ENCODE measurements at regions not wholly inside any gene's neighbourhood (a gene's known extent, or its start where the extent isn't known, plus 50 kb on each side); places are given as distances from the start of the nearest gene placed in this dataset.
"Not testable (repeated sequence)": the region's sequence is repeated elsewhere in the genome, so short reads cannot be mapped to it uniquely, and the experiment has no call there.

- POLR2A ChIA-PET, result no interaction called here
- ATAC-seq, result no peak
- no peak for DNase-seq
- Mint-ChIP-seq H3K9me3 (ENCODE audit: insufficient read depth) (no peaks in the 10 kb centered on the region), H3K4me1 (ENCODE audit: low read depth) (no peaks in the 10 kb centered on the region), H3K36me3 (ENCODE audit: low read depth) (no peaks in the 10 kb centered on the region), H3K27me3 (ENCODE audit: low read depth) (no peaks in the 10 kb centered on the region), H3K4me3 (no peak overlapping the region), H3K27ac (no peak overlapping the region)
- CTCF ChIA-PET, result no interaction called here
Measured at GRCh38 chrX:34493086-34493485, 164.0 kb downstream of the TMEM47 start.

- Mint-ChIP-seq H3K36me3 (ENCODE audit: low read depth) (no peaks in the 10 kb centered on the region), H3K4me3 (no peak overlapping the region), H3K9me3 (ENCODE audit: insufficient read depth) (no peaks in the 10 kb centered on the region), H3K27me3 (ENCODE audit: low read depth) (no peaks in the 10 kb centered on the region), H3K27ac (no peak overlapping the region), H3K4me1 (ENCODE audit: low read depth) (no peaks in the 10 kb centered on the region)
- POLR2A ChIA-PET, result no interaction called here
- ATAC-seq, result no peak
- CTCF ChIA-PET, result no interaction called here
- no peak for DNase-seq
Measured at GRCh38 chrX:34491126-34491525, 166.0 kb downstream of the TMEM47 start.

GRCh38 chrX:34487364-34487763 is 169.7 kb downstream of the TMEM47 start:
- POLR2A ChIA-PET, result no interaction called here
- H3K4me3 Mint-ChIP-seq, result no peak overlapping the region
- no peaks in the 10 kb centered on the region for H3K9me3 Mint-ChIP-seq (ENCODE audit: insufficient read depth)
- no peaks in the 10 kb centered on the region for H3K27me3 Mint-ChIP-seq (ENCODE audit: low read depth)
- DNase-seq (no peak), ATAC-seq (no peak)
- H3K36me3 Mint-ChIP-seq (ENCODE audit: low read depth), result no peaks in the 10 kb centered on the region
- no peak overlapping the region for H3K27ac Mint-ChIP-seq
- no peaks in the 10 kb centered on the region for H3K4me1 Mint-ChIP-seq (ENCODE audit: low read depth)
- CTCF ChIA-PET, result no interaction called here

- no peaks in the 10 kb centered on the region for H3K36me3 Mint-ChIP-seq (ENCODE audit: low read depth)
- DNase-seq (no peak), ATAC-seq (no peak)
- H3K4me3 Mint-ChIP-seq, result no peak overlapping the region
- ChIA-PET CTCF (no interaction called here), POLR2A (no interaction called here)
- no peaks in the 10 kb centered on the region for H3K4me1 Mint-ChIP-seq (ENCODE audit: low read depth)
- no peaks in the 10 kb centered on the region for H3K27me3 Mint-ChIP-seq (ENCODE audit: low read depth)
- H3K9me3 Mint-ChIP-seq (ENCODE audit: insufficient read depth), result no peaks in the 10 kb centered on the region
- H3K27ac Mint-ChIP-seq, result no peak overlapping the region
Measured at GRCh38 chrX:34483980-34484379, 173.1 kb downstream of the TMEM47 start.

- H3K4me1 Mint-ChIP-seq (ENCODE audit: low read depth), result no peaks in the 10 kb centered on the region
- H3K27me3 Mint-ChIP-seq (ENCODE audit: low read depth), result no peaks in the 10 kb centered on the region
- peaks cover 4% of the 10 kb centered on the region for H3K9me3 Mint-ChIP-seq (ENCODE audit: insufficient read depth)
- ChIA-PET CTCF (no interaction called here), POLR2A (no interaction called here)
- no peaks in the 10 kb centered on the region for H3K36me3 Mint-ChIP-seq (ENCODE audit: low read depth)
- ATAC-seq (no peak), DNase-seq (no peak)
- no peak overlapping the region for H3K4me3 Mint-ChIP-seq
- H3K27ac Mint-ChIP-seq, result no peak overlapping the region
Measured at GRCh38 chrX:34470507-34470906, 186.6 kb downstream of the TMEM47 start.

GRCh38 chrX:34467437-34467836 is 189.6 kb downstream of the TMEM47 start:
- DNase-seq, result no peak
- Mint-ChIP-seq H3K9me3 (ENCODE audit: insufficient read depth) (peaks cover 4% of the 10 kb centered on the region), H3K27ac (no peak overlapping the region), H3K27me3 (ENCODE audit: low read depth) (no peaks in the 10 kb centered on the region), H3K36me3 (ENCODE audit: low read depth) (no peaks in the 10 kb centered on the region), H3K4me3 (no peak overlapping the region), H3K4me1 (ENCODE audit: low read depth) (no peaks in the 10 kb centered on the region)
- ChIA-PET POLR2A (no interaction called here), CTCF (no interaction called here)
- no peak for ATAC-seq

GRCh38 chrX:34463220-34463619 is 193.9 kb downstream of the TMEM47 start:
- H3K9me3 Mint-ChIP-seq (ENCODE audit: insufficient read depth); H3K4me1 Mint-ChIP-seq (ENCODE audit: low read depth): not testable (repeated sequence)

GRCh38 chrX:34457850-34458249 is 199.2 kb downstream of the TMEM47 start:
- H3K4me1 Mint-ChIP-seq (ENCODE audit: low read depth); H3K27ac Mint-ChIP-seq; H3K36me3 Mint-ChIP-seq (ENCODE audit: low read depth); DNase-seq; H3K9me3 Mint-ChIP-seq (ENCODE audit: insufficient read depth); H3K27me3 Mint-ChIP-seq (ENCODE audit: low read depth); H3K4me3 Mint-ChIP-seq; CTCF ChIA-PET; ATAC-seq; POLR2A ChIA-PET: not testable (repeated sequence)

More at GRCh38 chrX:34463220-34463619, 193.9 kb downstream of the TMEM47 start:
- H3K36me3 Mint-ChIP-seq (ENCODE audit: low read depth); H3K27ac Mint-ChIP-seq; H3K4me3 Mint-ChIP-seq; H3K27me3 Mint-ChIP-seq (ENCODE audit: low read depth); POLR2A ChIA-PET; ATAC-seq; DNase-seq; CTCF ChIA-PET: not testable (repeated sequence)

GRCh38 chrX:34437586-34437985 is 219.5 kb downstream of the TMEM47 start:
- Mint-ChIP-seq H3K9me3 (ENCODE audit: insufficient read depth) (peaks cover 6% of the 10 kb centered on the region), H3K36me3 (ENCODE audit: low read depth) (no peaks in the 10 kb centered on the region), H3K4me1 (ENCODE audit: low read depth) (no peaks in the 10 kb centered on the region), H3K27ac (no peak overlapping the region), H3K4me3 (no peak overlapping the region), H3K27me3 (ENCODE audit: low read depth) (no peaks in the 10 kb centered on the region)
- ChIA-PET CTCF (no interaction called here), POLR2A (no interaction called here)
- no peak for DNase-seq
- ATAC-seq, result no peak

GRCh38 chrX:34426334-34426733 is 230.8 kb downstream of the TMEM47 start:
- no peaks in the 10 kb centered on the region for H3K4me1 Mint-ChIP-seq (ENCODE audit: low read depth)
- no peak overlapping the region for H3K27ac Mint-ChIP-seq
- H3K4me3 Mint-ChIP-seq, result no peak overlapping the region
- ATAC-seq (no peak), DNase-seq (no peak)
- ChIA-PET CTCF (no interaction called here), POLR2A (no interaction called here)
- no peaks in the 10 kb centered on the region for H3K9me3 Mint-ChIP-seq (ENCODE audit: insufficient read depth)
- H3K27me3 Mint-ChIP-seq (ENCODE audit: low read depth), result no peaks in the 10 kb centered on the region
- no peaks in the 10 kb centered on the region for H3K36me3 Mint-ChIP-seq (ENCODE audit: low read depth)

- Mint-ChIP-seq H3K4me1 (ENCODE audit: low read depth) (no peaks in the 10 kb centered on the region), H3K36me3 (ENCODE audit: low read depth) (no peaks in the 10 kb centered on the region), H3K9me3 (ENCODE audit: insufficient read depth) (no peaks in the 10 kb centered on the region), H3K27ac (no peak overlapping the region), H3K4me3 (no peak overlapping the region), H3K27me3 (ENCODE audit: low read depth) (no peaks in the 10 kb centered on the region)
- ATAC-seq (no peak), DNase-seq (no peak)
- ChIA-PET POLR2A (no interaction called here), CTCF (no interaction called here)
Measured at GRCh38 chrX:34406580-34406979, 250.5 kb downstream of the TMEM47 start.

- no peak for ATAC-seq
- no peak for DNase-seq
- Mint-ChIP-seq H3K9me3 (ENCODE audit: insufficient read depth) (no peaks in the 10 kb centered on the region), H3K27me3 (ENCODE audit: low read depth) (no peaks in the 10 kb centered on the region), H3K4me1 (ENCODE audit: low read depth) (no peaks in the 10 kb centered on the region), H3K27ac (no peak overlapping the region), H3K4me3 (no peak overlapping the region), H3K36me3 (ENCODE audit: low read depth) (no peaks in the 10 kb centered on the region)
- ChIA-PET POLR2A (no interaction called here), CTCF (no interaction called here)
Measured at GRCh38 chrX:34404386-34405070, 252.6 kb downstream of the TMEM47 start.

GRCh38 chrX:34401411-34401810 is 255.7 kb downstream of the TMEM47 start:
- no peaks in the 10 kb centered on the region for H3K9me3 Mint-ChIP-seq (ENCODE audit: insufficient read depth)
- no peak for ATAC-seq

More at GRCh38 chrX:34401411-34401810, 255.7 kb downstream of the TMEM47 start:
- Mint-ChIP-seq H3K27ac (no peak overlapping the region), H3K36me3 (ENCODE audit: low read depth) (no peaks in the 10 kb centered on the region), H3K4me3 (no peak overlapping the region), H3K4me1 (ENCODE audit: low read depth) (no peaks in the 10 kb centered on the region), H3K27me3 (ENCODE audit: low read depth) (no peaks in the 10 kb centered on the region)
- DNase-seq, result no peak
- CTCF ChIA-PET, result no interaction called here
- POLR2A ChIA-PET, result no interaction called here

Measured in activated CD8-positive, alpha-beta T cell treated with anti-CD3 and anti-CD28 coated beads, Interleukin-2, amount 10 ng/mL, durations not matched to agents 7 days and 5 days (primary cell).